Keratinocyte (primary cell): ENCODE measurements at regions not wholly inside any gene's neighbourhood (a gene's known extent, or its start where the extent isn't known, plus 50 kb on each side); places are given as distances from the start of the nearest gene placed in this dataset.

ENCODE experiments used
- DNase-seq: peaks from one replicate; pipeline ENCODE4 v3.0.0-alpha.2; 2011; ENCODE audit warnings: low read depth, missing footprints, low spot score
- FAIRE-seq: peaks from 2 replicates; lab custom pipeline; 2011; peaks lifted over from hg19 to GRCh38; lab: Jason Lieb, UNC
- H2AFZ ChIP-seq: 2 replicates; pipeline ENCODE4 v1.6.0; 2012; ENCODE audit warnings: low read length, control low read depth, inconsistent platforms; ENCODE audit not compliant: control insufficient read depth
- H3K27ac ChIP-seq: 2 replicates; pipeline ENCODE4 v1.5.1; 2011; ENCODE audit warnings: low read length; ENCODE audit not compliant: control insufficient read depth, insufficient read depth
- H3K27me3 ChIP-seq: 3 replicates; pipeline ENCODE4 v1.6.0; 2011; ENCODE audit warnings: low read length; ENCODE audit not compliant: control insufficient read depth, insufficient read depth; ENCODE audit errors: extremely low read depth
- H3K36me3 ChIP-seq, 2 experiments: 2 replicates in 1 of 2; 3 replicates in 1 of 2; pipeline ENCODE4 v1.5.1; 2011; ENCODE audit warnings: low read length in 2 of 2, mild to moderate bottlenecking in 1 of 2; ENCODE audit not compliant: control insufficient read depth in 2 of 2, insufficient read depth in 2 of 2; ENCODE audit errors: extremely low read depth in 1 of 2
- H3K4me1 ChIP-seq: 3 replicates; pipeline ENCODE4 v1.5.1; 2011; ENCODE audit warnings: low read length; ENCODE audit not compliant: control insufficient read depth, insufficient read depth; ENCODE audit errors: extremely low read depth
- H3K4me2 ChIP-seq: 3 replicates; pipeline ENCODE4 v1.6.0; 2011; ENCODE audit warnings: low read depth, low read length; ENCODE audit not compliant: control insufficient read depth, insufficient read depth; ENCODE audit errors: extremely low read depth
- H3K4me3 ChIP-seq, 3 experiments: fragments of 200-600 bp in 1 of 3; sonication (generic) in 1 of 3; 2 replicates in 2 of 3; 3 replicates in 1 of 3; pipeline ENCODE4 v1.5.1; 2011 to 2016; ENCODE audit warnings: low read length in 3 of 3, mild to moderate bottlenecking in 3 of 3, control low read depth in 2 of 3, inconsistent platforms in 1 of 3, low read depth in 1 of 3, mixed read lengths in 1 of 3, mixed run types in 1 of 3, moderate library complexity in 1 of 3; ENCODE audit not compliant: control insufficient read depth in 2 of 3, insufficient read depth in 2 of 3; ENCODE audit errors: extremely low read depth in 1 of 3
- H3K79me2 ChIP-seq: 2 replicates; pipeline ENCODE4 v1.6.0; 2012; ENCODE audit warnings: low read length; ENCODE audit not compliant: control insufficient read depth, insufficient read depth
- H3K9ac ChIP-seq: 3 replicates; pipeline ENCODE4 v1.6.0; 2011; ENCODE audit warnings: low read length; ENCODE audit not compliant: control insufficient read depth, insufficient read depth; ENCODE audit errors: extremely low read depth
- H3K9me1 ChIP-seq: 3 replicates; pipeline ENCODE4 v1.6.0; 2011; ENCODE audit warnings: low read length; ENCODE audit not compliant: control insufficient read depth, insufficient read depth; ENCODE audit errors: extremely low read depth
- H3K9me3 ChIP-seq: 2 replicates; pipeline ENCODE4 v1.5.1; 2012; ENCODE audit warnings: low read depth, low read length; ENCODE audit not compliant: control insufficient read depth
- H4K20me1 ChIP-seq: 3 replicates; pipeline ENCODE4 v1.6.0; 2011; ENCODE audit warnings: low read length; ENCODE audit not compliant: control insufficient read depth, insufficient read depth; ENCODE audit errors: extremely low read depth
- EZH2 ChIP-seq: IDR thresholded peaks from one replicate; pipeline ENCODE4 v1.6.1; 2012; ENCODE audit warnings: inconsistent platforms, mild to moderate bottlenecking, low read length, moderate library complexity
- dilution Hi-C: fragments of 300-500 bp; cut with MboI; formaldehyde crosslinking; loops from one replicate; pipeline ENCODE4 v1.7.0; 2020; ENCODE audit warnings: low sequenced_read_pairs; ENCODE audit not compliant: extremely low pct_ligation_motif_present
- TF ChIP-seq, protein P1 (sequence below), 3 experiments: IDR thresholded peaks in 1 of 3; conservative IDR thresholded peaks in 1 of 3; optimal IDR thresholded peaks in 1 of 3; 2 replicates in 2 of 3; 3 replicates in 1 of 3; pipeline versions ENCODE3 to v1.5.1; 2011; ENCODE audit warnings: low read length in 3 of 3, mild to moderate bottlenecking in 3 of 3, moderate library complexity in 2 of 3, control low read depth in 1 of 3, inconsistent platforms in 1 of 3; ENCODE audit not compliant: insufficient read depth in 2 of 3; ENCODE audit errors: extremely low read depth in 1 of 3

DNA sequence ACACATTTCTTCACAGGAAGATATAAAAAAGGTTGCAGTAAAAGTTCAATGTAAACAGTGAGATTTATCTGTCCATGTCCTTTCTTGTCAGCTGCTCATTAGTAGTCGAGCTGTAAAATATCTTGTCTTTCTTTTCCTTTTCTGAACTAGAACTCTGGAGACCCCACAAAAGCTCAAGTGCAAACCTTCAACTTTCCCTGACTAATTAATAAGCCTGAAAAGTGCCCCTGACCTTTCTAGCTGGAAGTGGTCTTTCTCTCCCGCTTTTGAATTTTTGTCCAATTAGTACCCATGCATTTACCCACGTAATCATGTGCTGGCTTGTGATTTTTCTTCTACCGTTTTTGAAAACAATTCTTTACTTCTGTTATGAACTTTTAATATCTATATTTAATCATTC lies 63.6 kb upstream of the EHBP1 start:
- Histone ChIP-seq H3K36me3 (no peaks in the 10 kb centered on the region), H2AFZ (no peak overlapping the region), H3K27ac (no peak overlapping the region), H3K4me3 (no peak overlapping the region), H3K9me3 (no peaks in the 10 kb centered on the region), H3K9me1 (no peaks in the 10 kb centered on the region), H3K4me2 (no peak overlapping the region), H4K20me1 (no peaks in the 10 kb centered on the region), H3K27me3 (no peaks in the 10 kb centered on the region), H3K79me2 (no peaks in the 10 kb centered on the region), H3K4me1 (peaks cover 6% of the 10 kb centered on the region), H3K9ac (no peak overlapping the region)
- dilution Hi-C loops, result no loop called here
- TF ChIP-seq EZH2, result no peak
- TF ChIP-seq, protein P1, sequence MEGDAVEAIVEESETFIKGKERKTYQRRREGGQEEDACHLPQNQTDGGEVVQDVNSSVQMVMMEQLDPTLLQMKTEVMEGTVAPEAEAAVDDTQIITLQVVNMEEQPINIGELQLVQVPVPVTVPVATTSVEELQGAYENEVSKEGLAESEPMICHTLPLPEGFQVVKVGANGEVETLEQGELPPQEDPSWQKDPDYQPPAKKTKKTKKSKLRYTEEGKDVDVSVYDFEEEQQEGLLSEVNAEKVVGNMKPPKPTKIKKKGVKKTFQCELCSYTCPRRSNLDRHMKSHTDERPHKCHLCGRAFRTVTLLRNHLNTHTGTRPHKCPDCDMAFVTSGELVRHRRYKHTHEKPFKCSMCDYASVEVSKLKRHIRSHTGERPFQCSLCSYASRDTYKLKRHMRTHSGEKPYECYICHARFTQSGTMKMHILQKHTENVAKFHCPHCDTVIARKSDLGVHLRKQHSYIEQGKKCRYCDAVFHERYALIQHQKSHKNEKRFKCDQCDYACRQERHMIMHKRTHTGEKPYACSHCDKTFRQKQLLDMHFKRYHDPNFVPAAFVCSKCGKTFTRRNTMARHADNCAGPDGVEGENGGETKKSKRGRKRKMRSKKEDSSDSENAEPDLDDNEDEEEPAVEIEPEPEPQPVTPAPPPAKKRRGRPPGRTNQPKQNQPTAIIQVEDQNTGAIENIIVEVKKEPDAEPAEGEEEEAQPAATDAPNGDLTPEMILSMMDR (optimal IDR thresholded peaks at IDR 0.05 in 1 of 3, IDR thresholded peaks at IDR 0.05 in 1 of 3, conservative IDR thresholded peaks at IDR 0.05 in 1 of 3; ENCODE audit: extremely low read depth in 1 of 3, insufficient read depth in 2 of 3, low read length in 3 of 3), result no peak
- FAIRE-seq (no peak), DNase-seq (no peak)

DNA sequence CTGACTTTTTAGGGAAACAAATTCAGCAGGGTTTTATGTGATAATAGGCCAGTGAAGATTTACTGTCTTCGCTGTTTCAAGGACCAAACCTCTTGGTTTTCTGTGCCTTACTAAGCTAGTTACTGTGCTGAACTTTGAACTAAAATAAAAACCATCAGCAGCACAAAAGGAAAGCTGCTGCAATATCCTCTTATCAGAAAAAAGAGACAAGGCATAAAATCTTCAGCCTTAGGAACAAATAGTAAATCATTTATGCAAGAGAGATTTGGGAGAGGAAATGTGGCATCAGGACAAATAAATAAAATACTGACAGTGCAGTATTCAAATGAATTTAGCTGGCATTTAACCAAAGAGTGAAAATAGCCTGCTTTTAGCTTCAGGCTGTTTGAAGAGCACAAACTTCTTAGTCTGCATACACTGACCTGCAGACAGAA lies 64.1 kb upstream of the EHBP1 start:
- Histone ChIP-seq H3K4me1 (peaks cover 6% of the 10 kb centered on the region), H3K4me3 (no peak overlapping the region), H3K9ac (no peak overlapping the region), H3K9me3 (no peaks in the 10 kb centered on the region), H3K27me3 (no peaks in the 10 kb centered on the region), H3K4me2 (no peak overlapping the region), H3K27ac (no peak overlapping the region), H3K9me1 (no peaks in the 10 kb centered on the region), H3K36me3 (no peaks in the 10 kb centered on the region), H2AFZ (peak overlapping the region; percentile 6), H4K20me1 (no peaks in the 10 kb centered on the region), H3K79me2 (no peaks in the 10 kb centered on the region)
- FAIRE-seq (no peak), DNase-seq (no peak)
- dilution Hi-C loops, result no loop called here
- TF ChIP-seq, protein P1 (optimal IDR thresholded peaks at IDR 0.05 in 1 of 3, IDR thresholded peaks at IDR 0.05 in 1 of 3, conservative IDR thresholded peaks at IDR 0.05 in 1 of 3; ENCODE audit: extremely low read depth in 1 of 3, insufficient read depth in 2 of 3, low read length in 3 of 3), result no peak
- no peak for TF ChIP-seq EZH2
